HG02763 (cell line): ENCODE measurements at regions not wholly inside any gene's neighbourhood (a gene's known extent, or its start where the extent isn't known, plus 50 kb on each side); places are given as distances from the start of the nearest gene placed in this dataset.
"Not testable (repeated sequence)": the region's sequence is repeated elsewhere in the genome, so short reads cannot be mapped to it uniquely, and the experiment has no call there.

ENCODE experiments used
- ATAC-seq: cut with Tn5 transposase; IDR thresholded peaks from one replicate; pipeline ENCODE4 v1.9.1; 2021; ENCODE audit warnings: mild to moderate bottlenecking, moderate library complexity; ENCODE audit not compliant: unreplicated experiment

DNA sequence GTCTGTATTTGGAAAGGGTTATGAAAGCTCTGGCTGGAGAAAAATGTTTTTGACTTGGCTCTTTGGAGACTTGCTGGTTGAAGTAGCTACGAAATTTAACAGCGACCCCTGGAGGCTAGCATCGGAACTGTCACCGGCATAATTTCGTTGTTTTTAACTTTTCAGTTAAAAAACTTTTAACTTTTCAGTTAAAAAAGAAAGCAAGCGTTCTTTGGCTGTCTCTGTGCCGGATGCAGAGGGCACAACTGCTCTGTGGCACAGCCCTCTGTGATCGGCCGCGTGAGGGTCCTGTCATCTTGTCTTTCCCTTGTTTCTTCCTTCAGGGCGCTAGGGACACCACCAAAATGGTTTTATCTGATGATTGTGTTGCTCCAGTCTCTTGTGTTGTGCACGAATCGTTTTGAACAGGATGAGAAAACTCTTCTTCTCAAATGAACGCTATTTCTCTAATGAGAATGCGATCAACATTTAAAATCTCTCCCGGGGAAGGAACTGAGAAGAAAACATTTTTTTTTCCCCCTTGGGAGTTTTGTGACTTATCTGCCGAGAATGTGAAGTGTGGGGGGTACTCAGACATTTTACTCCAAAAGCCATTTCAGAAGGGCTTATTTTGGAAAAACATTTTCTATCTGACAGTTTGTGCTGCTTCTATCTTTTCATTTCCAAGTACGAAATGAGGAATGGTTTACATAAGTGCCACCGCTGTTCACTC lies 57.1 kb downstream of the ADCYAP1 start:
- no peak for ATAC-seq

DNA sequence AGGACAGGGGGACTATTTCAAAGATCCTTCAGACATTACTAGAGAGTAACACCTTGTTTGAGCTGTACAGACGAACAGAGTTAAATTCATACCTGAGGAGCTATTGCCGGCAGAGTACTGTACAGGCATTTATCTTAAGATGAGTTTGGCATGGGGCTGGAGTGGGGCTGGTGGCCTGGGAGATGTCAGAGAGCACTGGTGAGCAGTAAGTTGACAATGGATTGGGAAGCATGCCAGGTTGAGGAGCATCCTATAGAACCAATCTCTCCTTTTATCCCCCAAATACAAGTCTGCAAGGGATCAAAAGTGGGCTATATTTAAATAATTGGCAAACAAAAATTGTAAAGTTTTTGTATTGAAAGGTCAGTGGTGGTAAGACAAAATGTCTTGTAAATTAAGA lies 58.6 kb downstream of the ADCYAP1 start:
- ATAC-seq = no peak

DNA sequence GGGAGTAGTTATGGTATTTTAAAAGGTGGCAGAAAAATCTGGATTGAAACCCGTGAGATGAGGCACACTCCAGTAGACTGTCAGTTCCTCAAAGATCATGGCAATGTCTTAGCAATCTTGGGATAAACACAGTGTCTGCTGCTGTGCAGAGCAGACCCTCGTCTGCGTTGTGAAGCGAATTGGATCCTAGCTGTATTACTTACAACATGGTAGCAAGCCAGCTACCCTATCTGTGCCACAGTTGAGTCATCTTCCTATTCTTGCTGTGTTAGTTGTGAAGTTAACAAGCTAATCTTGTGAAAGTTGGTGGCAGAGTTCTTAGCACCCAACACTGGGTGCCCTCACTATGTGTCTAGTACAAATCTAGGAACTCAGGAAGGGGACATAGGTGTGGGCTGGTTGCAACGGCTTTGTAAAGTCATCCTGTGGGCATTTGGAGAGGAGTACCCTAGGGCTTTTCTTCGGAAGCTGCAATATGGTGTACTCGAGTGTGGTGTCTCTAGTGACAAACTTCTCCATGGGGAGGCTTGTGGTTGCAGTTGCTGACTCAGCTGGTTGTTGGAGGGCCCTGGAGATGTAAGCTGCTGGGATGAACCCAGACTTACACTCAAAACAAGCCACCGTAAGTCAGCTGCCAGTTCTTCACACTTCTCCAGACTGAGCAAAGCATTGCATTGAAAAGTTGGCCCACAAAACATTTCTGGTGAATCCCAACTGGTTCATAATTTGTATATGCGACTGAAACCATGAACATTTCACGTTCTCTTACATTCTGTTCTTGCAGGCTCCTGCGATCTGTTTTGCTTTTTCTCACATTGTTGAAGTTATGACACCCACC lies 61.5 kb downstream of the ADCYAP1 start:
- no peak for ATAC-seq

DNA sequence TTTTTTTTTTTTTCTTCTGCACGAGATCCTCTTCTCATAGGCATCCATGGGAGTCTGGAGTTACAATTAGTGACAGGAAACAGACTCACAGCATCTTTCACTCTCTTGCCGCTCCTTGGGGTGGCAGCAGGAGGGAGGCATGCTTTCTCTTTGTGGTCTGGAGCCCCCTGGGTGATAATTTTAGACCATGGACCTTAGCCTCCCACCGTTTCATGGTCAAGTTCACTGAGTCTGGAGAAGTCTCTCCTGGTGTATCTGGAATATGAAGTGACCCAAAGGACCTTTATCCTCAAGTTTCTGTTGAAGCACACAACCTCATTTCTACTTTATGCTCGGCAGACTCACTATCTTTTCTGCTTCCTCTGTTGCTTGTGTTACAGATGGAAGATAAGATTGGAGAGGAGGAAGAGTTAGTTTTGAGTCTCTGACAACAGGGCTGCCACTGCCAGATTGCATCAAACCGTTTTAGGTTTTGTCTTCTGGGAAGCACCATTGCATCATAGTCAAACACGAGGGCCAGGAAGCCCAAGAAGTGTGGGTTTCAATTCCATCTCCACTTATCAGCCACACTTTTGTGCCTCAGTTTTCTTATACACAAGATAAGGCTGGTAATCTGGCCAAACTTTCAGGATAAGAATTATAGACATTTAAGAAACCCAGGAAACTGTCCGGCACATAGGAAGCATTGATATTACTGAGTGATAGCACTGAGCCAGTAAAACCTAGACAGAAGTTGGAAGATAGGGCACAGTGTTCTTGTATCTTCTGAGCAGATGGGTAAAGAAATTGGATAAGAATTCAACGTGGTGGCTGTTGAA lies 62.3 kb downstream of the ADCYAP1 start:
- no peak for ATAC-seq

DNA sequence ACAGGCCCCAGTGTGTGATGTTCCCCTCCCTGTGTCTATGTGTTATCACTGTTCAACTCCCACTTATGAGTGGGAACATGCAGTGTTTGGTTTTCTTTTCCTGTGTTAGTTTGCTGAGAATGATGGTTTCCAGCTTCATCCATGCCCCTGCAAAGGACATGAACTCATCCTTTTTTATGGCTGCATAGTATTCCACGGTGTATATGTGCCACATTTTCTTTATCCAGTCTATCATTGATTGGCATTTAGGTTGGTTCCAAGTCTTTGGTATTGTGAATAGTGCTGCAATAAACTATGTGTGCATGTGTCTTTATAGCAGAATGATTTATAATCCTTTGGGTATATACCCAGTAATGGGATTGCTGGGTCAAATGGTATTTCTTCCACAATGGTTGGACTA lies 64.2 kb downstream of the ADCYAP1 start:
- not testable (repeated sequence) for ATAC-seq

DNA sequence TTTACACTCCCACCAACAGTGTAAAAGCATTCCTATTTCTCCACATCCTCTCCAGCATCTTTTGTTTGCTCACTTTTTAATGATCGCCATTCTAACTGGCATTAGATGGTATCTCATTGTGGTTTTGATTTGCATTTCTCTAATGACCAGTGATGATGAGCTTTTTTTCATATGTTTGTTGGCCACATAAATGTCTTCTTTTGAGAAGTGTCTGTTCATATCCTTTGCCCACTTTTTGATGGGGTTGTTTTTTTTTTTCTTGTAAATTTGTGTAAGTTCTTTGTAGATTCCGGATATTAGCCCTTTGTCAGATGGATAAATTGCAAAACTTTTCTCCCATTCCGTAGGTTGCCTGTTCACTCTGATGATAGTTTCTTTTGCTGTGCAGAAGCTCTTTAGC lies 64.6 kb downstream of the ADCYAP1 start:
- not testable (repeated sequence) for ATAC-seq

DNA sequence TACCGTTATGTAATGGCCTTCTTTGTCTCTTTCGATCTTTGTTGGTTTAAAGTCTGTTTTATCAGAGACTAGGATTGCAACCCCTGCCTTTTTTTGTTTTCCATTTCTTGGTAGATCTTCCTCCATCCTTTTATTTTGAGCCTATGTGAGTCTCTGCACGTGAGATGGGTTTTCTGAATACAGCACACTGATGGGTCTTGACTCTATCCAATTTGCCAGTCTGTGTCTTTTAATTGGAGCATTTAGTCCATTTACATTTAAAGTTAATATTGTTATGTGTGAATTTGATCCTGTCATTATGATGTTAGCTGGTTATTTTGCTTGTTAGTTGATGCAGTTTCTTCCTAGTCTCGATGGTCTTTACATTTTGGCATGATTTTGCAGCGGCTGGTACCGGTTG lies 69.9 kb downstream of the ADCYAP1 start:
- ATAC-seq = not testable (repeated sequence)

DNA sequence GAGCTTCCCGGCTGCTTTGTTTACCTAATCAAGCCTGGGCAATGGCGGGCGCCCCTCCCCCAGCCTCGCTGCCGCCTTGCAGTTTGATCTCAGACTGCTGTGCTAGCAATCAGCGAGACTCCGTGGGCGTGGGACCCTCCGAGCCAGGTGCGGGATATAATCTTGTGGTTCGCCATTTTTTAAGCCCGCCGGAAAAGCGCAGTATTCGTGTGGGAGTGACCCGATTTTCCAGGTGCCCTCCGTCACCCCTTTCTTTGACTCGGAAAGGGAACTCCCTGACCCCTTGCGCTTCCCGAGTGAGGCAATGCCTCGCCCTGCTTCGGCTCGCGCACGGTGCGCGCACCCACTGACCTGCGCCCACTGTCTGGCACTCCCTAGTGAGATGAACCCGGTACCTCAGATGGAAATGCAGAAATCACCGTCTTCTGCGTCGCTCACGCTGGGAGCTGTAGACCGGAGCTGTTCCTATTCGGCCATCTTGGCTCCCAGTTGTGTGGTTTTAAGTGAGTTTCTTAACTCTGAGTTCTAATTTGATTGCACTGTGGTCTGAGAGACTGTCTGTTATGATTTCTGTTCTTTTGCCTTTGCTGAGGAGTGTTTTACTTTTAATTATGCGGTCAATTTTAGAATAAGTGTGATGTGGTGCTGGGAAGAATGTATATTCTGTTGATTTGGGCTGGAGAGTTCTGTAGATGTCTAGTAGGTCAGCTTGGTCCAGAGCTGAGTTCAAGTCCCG lies 71.9 kb downstream of the ADCYAP1 start:
- ATAC-seq = not testable (repeated sequence)

DNA sequence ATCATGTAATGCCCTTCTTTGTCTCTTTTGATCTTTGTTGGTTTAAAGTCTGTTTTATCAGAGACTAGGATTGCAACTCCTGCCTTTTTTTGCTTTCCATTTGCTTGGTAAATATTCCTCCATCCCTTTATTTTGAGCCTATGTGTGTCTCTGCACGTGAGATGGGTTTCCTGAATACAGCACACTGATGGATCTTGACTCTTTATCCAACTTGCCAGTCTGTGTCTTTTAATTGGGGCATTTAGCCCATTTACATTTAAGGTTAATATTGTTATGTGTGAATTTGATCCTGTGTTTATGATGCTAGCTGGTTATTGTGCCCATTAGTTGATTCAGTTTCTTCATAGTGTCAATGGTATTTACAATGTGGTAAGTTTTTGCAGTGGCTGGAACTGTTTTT lies 72.7 kb downstream of the ADCYAP1 start:
- ATAC-seq = not testable (repeated sequence)

DNA sequence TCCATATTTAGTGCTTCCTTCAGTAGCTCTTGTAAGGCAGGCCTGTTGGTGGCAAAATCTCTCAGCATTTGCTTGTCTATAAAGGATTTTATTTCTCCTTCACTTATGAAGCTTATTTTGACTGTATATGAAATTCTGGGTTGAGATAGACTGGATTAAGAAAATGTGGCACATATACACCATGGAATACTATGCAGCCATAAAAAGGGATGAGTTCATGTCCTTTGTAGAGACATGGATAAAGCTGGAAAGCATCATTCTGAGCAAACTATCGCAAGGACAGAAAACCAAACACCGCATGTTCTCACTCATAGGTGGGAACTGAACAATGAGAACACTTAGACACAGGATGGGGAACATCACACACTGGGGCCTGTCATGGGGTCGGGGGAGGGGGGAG lies 73.1 kb downstream of the ADCYAP1 start:
- not testable (repeated sequence) for ATAC-seq

DNA sequence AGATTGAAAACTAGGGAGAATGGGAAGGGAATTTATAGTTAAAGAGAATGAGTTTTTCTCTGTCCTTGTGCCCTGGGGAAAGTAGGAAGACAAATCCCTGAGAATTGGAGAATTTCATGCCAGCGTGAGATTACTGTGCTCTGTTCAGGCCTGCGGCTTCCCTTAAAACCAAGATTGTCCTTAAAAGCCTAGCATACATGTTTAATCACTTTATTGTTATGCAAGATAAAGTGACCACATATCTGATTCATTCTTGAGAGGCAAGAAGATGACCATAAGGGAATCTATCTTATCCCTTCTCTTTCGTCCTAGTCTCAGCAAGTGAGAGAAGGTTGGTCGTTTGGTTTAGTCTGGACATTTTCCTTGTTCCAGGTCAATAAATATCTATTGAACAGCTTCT lies 75.9 kb downstream of the ADCYAP1 start:
- ATAC-seq = no peak

DNA sequence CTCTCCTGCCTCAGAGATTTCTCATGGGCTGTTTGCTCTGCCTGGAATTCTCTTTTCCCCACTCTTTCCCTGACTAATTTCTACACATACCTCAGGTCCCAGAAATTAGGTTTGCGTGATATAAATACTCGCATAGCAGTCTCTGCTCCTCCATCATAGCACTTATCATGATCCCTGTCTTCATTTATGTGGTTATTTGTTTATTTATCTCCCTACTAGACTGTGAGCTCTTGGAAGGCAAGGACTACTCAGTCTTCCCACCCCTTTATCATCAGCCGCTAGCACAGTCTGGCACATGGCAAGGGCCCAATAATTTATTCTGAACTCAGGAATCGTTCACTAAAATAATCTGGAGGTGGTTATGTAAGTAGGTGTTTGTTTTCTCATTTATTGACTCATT lies 79.3 kb downstream of the ADCYAP1 start:
- ATAC-seq = no peak

DNA sequence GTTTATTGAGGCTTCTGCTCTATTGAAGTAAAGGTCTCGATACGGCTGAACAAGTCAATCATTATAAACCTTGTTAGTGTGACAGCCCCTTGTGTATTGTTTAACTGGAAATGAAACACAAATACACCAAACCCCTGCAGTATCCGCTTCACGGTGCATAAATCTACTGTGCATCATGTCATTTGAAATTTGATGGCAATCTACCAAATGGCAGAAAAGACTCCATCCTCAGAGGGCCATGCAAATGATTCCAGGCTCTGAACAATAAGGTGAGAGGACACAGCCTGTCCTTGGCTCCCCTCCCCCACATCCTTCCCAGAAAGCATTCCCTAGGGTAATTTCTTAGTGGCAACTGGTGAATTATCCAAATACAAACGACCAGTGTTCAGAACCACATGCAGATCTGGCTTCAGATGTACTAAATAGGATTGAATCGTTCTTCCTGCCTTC lies 80.6 kb downstream of the ADCYAP1 start:
- no peak for ATAC-seq

DNA sequence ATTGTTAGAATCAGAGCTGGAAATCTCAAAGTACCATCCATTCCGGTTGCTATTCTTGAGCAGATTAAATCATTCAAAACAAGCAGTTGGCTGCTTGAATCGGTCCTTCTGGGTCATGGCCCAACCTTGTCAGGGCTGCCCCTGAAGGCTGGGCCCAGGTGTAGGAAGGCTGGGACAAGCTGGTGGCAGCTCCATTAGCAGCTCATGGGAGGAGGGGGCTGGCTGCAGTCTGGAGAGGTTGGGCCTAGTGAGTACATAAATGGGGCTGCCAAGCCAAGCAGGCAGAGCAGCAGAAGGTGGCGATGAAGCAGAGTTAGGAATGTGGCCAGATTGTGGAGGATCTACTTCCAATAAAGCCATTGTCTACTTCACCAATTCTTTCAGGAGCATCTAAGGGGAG lies 81.4 kb downstream of the ADCYAP1 start:
- no peak for ATAC-seq

DNA sequence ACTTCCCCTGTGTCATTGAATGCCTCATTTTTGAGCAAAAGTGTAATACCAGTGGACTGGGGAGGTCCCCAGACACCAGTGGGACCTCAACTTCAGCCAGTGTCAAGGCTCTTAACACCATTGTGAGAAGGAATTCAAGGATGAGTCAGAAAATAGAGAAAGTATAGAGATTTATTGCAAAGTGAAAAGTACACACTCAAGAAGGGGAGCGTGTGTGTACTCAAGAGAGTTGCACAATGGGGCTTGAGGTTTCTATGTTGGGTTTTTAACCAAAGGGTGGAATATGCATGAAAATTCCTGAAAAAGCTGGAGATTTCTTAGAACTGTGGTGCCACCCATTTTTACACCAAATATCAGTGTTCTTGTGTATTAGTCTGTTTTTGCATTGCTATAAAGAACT lies 81.9 kb downstream of the ADCYAP1 start:
- no peak for ATAC-seq

DNA sequence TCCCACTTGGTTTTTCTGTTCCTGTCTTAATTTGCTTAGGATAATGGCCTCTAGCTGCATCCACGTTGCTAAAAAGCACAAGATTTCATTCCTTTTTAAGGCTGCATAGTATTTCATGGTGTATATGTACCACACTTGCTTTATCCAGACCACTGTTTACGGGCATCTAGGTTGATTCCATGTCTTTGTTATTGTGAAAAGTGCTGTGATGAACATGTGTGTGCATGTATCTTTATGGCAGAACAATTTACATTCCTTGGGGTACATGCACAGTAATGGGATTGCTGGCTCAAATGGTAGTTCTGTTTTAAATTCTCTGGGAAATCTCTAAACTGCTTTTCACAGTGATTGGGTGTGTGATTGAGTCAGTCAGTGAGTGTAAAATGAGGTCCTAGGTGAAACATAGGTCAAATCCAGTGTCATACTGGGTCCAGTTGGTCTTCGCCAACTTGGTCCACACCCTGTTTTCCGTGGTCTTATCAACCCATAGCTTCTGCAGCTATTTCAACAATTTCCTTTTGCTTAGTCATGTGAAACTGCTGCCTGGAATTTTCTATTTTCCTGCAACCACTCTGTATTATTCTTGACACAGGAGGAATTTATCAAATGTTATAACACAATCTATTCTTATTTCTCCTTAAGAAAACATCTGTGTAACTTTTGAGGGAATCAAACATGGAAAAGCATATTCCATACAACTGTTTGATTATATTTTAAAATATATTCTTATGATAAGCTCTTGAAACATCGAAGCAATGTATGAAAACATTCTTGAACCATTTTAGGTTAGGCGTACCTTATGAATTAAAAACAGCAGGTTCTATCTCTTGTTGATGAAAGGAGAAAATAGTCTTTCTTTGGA lies 82.9 kb downstream of the ADCYAP1 start:
- ATAC-seq = no peak

DNA sequence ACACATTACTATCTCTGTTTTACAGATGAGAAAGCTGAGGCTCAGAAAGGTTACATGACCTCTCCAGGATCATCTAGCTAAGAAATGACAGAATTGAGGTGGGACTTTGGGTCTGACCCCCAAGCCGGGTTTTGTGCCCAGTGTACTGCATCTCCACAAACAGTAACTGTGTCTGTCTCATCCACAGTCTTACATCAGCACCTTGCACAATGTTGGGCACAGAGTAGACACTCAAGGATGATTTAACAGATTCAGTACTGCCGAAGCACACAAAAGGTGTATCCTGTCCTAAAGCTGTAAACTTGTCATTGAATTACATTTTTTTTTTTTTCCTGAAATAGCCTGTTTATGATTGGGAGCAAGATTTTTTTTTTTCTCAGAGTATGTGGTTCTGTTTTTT lies 84.8 kb downstream of the ADCYAP1 start:
- no peak for ATAC-seq

DNA sequence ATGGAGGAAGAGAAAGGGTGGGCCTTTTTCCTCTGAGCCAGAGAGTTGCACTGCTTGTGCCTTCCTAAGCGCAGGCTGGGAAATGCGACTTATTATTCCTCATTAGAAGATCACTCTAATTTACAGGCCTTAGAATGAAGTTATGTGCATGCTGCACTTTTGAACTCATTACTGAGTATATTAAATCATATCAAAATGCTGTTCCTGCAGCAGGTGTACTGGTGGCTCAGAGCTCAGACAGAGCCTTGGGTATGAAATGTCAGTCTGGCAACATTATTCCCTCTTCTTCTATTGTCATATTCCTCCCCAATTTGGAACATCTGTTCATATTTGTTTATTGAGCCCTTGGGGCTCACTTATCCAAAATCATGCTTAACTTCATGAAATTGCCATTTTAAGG lies 85.5 kb downstream of the ADCYAP1 start:
- no peak for ATAC-seq

DNA sequence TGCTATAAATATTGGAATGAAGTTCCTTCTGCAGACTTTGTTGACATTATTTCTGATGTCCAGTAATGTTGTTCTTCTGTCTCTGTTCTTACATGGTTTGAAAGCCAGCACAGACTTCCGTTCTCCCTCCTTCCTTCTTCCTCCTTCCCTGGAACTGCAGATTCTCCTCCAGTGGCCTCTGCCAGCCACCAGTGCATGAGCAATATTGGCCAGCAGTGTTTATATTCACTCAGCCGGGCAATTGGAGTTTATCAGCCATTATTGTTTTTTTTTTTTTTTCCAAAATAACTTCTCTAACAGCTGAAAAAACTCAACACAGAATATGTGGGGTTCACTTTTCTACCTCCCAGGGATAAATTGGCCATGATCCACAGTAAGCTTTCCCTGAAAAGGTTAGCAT lies 86.8 kb downstream of the ADCYAP1 start:
- ATAC-seq = no peak

DNA sequence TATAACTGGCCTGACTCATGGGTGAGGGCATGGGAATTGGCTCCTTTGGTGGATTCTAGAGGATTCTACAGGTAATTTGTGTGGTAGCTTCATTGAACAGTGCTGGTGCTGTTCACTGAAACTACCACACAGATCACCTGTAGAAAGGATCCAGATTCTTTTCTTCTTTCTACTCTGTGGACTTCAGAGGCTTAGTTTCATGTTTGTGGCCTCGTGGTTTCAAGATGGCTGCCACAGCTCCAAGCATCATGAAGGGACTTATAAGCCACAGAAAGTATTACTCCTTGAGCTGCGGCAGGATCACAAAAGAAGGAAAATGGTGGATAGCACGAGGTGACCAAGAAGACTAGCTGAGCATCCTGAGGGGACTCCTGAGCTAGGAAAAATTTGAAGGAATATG lies 88.9 kb downstream of the ADCYAP1 start:
- no peak for ATAC-seq
